Kidney epithelial cell (primary cell): ENCODE measurements at regions not wholly inside any gene's neighbourhood (a gene's known extent, or its start where the extent isn't known, plus 50 kb on each side); places are given as distances from the start of the nearest gene placed in this dataset.

Experiments
- DNase-seq: peaks from one replicate; pipeline ENCODE4 v3.0.0-alpha.2; 2010; ENCODE audit warnings: low read depth
- H3K27me3 ChIP-seq: 2 replicates; pipeline ENCODE4 v1.6.0; 2011; ENCODE audit warnings: low read length; ENCODE audit not compliant: control insufficient read depth, insufficient read depth
- H3K36me3 ChIP-seq: 2 replicates; pipeline ENCODE4 v1.5.1; 2011; ENCODE audit warnings: low read length; ENCODE audit not compliant: control insufficient read depth, insufficient read depth
- H3K4me3 ChIP-seq: 2 replicates; pipeline ENCODE4 v1.5.1; 2011; ENCODE audit warnings: low read depth, mild to moderate bottlenecking, control low read depth, low read length
- CTCF ChIP-seq: IDR thresholded peaks from 2 replicates; pipeline ENCODE4 v1.5.1; 2011; ENCODE audit warnings: mild to moderate bottlenecking, moderate library complexity, low read length, control low read depth, inconsistent platforms; ENCODE audit not compliant: insufficient read depth, poor library complexity, severe bottlenecking

GRCh38 chr5:68730979-68731654, 362.7 kb upstream of the SLC30A5 start:
- no peak for TF ChIP-seq CTCF
- Histone ChIP-seq H3K27me3 (no peaks in the 10 kb centered on the region), H3K36me3 (no peaks in the 10 kb centered on the region), H3K4me3 (no peak overlapping the region)
- no peak for DNase-seq

GRCh38 chr5:68732251-68732650, 361.6 kb upstream of the SLC30A5 start:
- no peaks in the 10 kb centered on the region for H3K36me3 ChIP-seq

GRCh38 chr5:68734781-68735180, 359.0 kb upstream of the SLC30A5 start:
- no peaks in the 10 kb centered on the region for H3K27me3 ChIP-seq
- H3K36me3 ChIP-seq, result no peaks in the 10 kb centered on the region
- no peak for TF ChIP-seq CTCF
- no peak for DNase-seq
- no peak overlapping the region for H3K4me3 ChIP-seq

More at GRCh38 chr5:68732251-68732650, 361.6 kb upstream of the SLC30A5 start:
- no peaks in the 10 kb centered on the region for H3K27me3 ChIP-seq
- H3K4me3 ChIP-seq, result no peak overlapping the region
- DNase-seq, result no peak
- no peak for TF ChIP-seq CTCF

GRCh38 chr5:68738236-68738635, 355.6 kb upstream of the SLC30A5 start:
- no peak for TF ChIP-seq CTCF
- no peaks in the 10 kb centered on the region for H3K36me3 ChIP-seq
- no peak for DNase-seq
- H3K4me3 ChIP-seq, result no peak overlapping the region
- H3K27me3 ChIP-seq, result no peaks in the 10 kb centered on the region

GRCh38 chr5:68738841-68739240, 355.0 kb upstream of the SLC30A5 start:
- TF ChIP-seq CTCF, result no peak
- Histone ChIP-seq H3K27me3 (no peaks in the 10 kb centered on the region), H3K4me3 (no peak overlapping the region), H3K36me3 (no peaks in the 10 kb centered on the region)
- no peak for DNase-seq

GRCh38 chr5:68739752-68740151, 354.1 kb upstream of the SLC30A5 start:
- no peak for TF ChIP-seq CTCF
- H3K27me3 ChIP-seq, result no peaks in the 10 kb centered on the region
- no peaks in the 10 kb centered on the region for H3K36me3 ChIP-seq
- H3K4me3 ChIP-seq, result no peak overlapping the region
- DNase-seq, result no peak
